Nephron (organoid): ENCODE measurements at regions not wholly inside any gene's neighbourhood (a gene's known extent, or its start where the extent isn't known, plus 50 kb on each side); places are given as distances from the start of the nearest gene placed in this dataset.

Source experiments
- H3K27ac Mint-ChIP-seq, 3 experiments: 2 replicates each; pipeline ENCODE4 v1.8.0; 2020; ENCODE audit warnings: mixed read lengths in 3 of 3, mild to moderate bottlenecking in 2 of 3, moderate library complexity in 1 of 3
- H3K27me3 Mint-ChIP-seq: 2 replicates; pipeline ENCODE4 v1.8.0; 2021; ENCODE audit warnings: low read depth, mild to moderate bottlenecking, moderate library complexity, mixed read lengths
- H3K36me3 Mint-ChIP-seq: 2 replicates; pipeline ENCODE4 v1.8.0; 2020; ENCODE audit warnings: low read depth, mixed read lengths
- H3K4me1 Mint-ChIP-seq: 2 replicates; pipeline ENCODE4 v1.8.0; 2020; ENCODE audit warnings: mixed read lengths
- H3K4me3 Mint-ChIP-seq, 3 experiments: 2 replicates each; pipeline ENCODE4 v1.8.0; 2020; ENCODE audit warnings: mild to moderate bottlenecking in 3 of 3, mixed read lengths in 3 of 3, moderate library complexity in 2 of 3
- H3K9me3 Mint-ChIP-seq: 2 replicates; pipeline ENCODE4 v1.8.0; 2020; ENCODE audit warnings: mixed read lengths
- TF ChIP-seq, protein P1 (sequence below), 3 experiments: fragments of 200-600 bp; sonication (generic); IDR thresholded peaks; one replicate each; pipeline ENCODE4 v1.5.0; 2021; ENCODE audit warnings: antibody characterized with exemption in 3 of 3; ENCODE audit not compliant: unreplicated experiment in 3 of 3

DNA sequence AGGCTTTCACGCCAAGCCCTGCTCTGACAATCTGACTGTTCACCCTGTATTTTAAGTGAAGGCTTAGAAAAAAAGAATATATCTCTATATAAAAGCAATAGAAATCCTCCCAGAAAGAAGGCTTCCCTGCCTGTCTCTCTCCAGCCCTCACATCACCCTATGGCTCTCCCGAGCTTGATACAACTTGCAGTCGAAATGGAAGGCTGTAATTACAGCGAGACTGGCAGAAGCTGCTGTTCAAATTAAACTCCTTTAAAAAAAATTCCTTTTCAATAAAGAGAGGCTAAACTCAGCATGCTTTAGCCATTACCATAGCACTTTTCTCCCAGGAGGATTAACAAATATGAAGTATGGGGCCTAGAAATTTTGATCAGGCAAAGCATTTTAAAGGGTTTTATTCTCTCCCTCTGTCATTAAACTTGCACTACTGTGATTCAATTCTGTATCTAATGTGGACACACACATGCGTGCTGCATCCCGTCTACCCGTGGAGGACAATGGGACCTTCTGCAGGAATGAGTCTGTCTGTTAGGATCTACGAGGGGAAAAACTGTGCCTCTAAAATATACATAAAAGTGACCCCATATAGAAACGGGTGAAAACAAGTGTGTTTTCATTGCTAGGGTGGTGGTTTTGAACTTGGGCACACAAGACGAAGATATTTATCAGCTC lies 223.8 kb downstream of the USP6NL start:
- TF ChIP-seq, protein P1, sequence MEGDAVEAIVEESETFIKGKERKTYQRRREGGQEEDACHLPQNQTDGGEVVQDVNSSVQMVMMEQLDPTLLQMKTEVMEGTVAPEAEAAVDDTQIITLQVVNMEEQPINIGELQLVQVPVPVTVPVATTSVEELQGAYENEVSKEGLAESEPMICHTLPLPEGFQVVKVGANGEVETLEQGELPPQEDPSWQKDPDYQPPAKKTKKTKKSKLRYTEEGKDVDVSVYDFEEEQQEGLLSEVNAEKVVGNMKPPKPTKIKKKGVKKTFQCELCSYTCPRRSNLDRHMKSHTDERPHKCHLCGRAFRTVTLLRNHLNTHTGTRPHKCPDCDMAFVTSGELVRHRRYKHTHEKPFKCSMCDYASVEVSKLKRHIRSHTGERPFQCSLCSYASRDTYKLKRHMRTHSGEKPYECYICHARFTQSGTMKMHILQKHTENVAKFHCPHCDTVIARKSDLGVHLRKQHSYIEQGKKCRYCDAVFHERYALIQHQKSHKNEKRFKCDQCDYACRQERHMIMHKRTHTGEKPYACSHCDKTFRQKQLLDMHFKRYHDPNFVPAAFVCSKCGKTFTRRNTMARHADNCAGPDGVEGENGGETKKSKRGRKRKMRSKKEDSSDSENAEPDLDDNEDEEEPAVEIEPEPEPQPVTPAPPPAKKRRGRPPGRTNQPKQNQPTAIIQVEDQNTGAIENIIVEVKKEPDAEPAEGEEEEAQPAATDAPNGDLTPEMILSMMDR (IDR thresholded peaks at IDR 0.05; ENCODE audit: unreplicated experiment in 3 of 3): no peak
- Mint-ChIP-seq H3K27me3 (peaks cover 11% of the 10 kb centered on the region), H3K4me1 (peaks cover 8% of the 10 kb centered on the region), H3K9me3 (no peaks in the 10 kb centered on the region), H3K27ac (no peak overlapping the region), H3K36me3 (no peaks in the 10 kb centered on the region), H3K4me3 (no peak overlapping the region)

DNA sequence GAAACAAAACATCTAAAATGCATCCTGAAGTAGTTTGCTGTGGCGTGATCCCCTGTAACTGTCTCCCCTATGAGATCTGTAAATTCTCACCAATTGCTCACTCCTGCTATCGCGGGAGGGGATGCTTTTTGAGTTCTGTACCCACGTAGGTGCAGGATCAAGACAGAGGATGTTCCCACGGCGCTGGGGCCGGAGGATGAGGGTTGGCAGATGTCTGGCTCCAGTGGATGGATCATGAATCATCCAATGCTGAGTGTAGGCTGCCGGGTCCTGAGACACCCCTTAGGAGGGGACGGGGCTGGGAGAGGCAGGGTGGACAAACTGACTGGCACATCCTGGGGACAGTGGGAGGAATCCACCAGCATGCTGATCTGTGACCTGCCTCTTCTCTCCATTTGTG lies 224.4 kb downstream of the USP6NL start:
- TF ChIP-seq, protein P1 (IDR thresholded peaks at IDR 0.05; ENCODE audit: unreplicated experiment in 3 of 3): no peak
- Mint-ChIP-seq H3K4me3 (no peak overlapping the region), H3K27ac (no peak overlapping the region), H3K36me3 (no peaks in the 10 kb centered on the region), H3K4me1 (peaks cover 8% of the 10 kb centered on the region), H3K27me3 (peaks cover 11% of the 10 kb centered on the region), H3K9me3 (no peaks in the 10 kb centered on the region)
